ENCODE measurements at regions not wholly inside any gene's neighbourhood (a gene's known extent, or its start where the extent isn't known, plus 50 kb on each side); places are given as distances from the start of the nearest gene placed in this dataset.
A peak's percentile ranks its signal among the peaks of the same experiment; 100 is the strongest.

DNA sequence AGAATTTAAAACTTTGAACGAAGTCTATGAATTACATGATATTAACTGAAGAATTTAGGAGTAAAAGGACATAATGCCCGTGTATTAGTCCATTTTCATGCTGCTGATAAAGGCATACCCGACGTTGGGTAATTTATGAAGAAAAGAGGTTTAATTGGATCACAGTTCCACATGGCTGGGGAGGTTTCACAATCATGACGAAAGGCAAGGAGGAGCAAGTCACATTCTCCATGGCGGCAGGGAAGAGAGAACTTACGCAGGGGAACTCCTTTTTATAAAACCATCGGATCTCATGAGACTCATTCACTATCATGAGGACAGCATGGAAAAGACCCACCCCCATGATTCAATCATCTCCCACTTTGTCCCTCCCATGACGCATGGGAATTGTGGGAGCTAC lies 210.6 kb downstream of the CD83 start:
- TF ChIP-seq, protein P1, sequence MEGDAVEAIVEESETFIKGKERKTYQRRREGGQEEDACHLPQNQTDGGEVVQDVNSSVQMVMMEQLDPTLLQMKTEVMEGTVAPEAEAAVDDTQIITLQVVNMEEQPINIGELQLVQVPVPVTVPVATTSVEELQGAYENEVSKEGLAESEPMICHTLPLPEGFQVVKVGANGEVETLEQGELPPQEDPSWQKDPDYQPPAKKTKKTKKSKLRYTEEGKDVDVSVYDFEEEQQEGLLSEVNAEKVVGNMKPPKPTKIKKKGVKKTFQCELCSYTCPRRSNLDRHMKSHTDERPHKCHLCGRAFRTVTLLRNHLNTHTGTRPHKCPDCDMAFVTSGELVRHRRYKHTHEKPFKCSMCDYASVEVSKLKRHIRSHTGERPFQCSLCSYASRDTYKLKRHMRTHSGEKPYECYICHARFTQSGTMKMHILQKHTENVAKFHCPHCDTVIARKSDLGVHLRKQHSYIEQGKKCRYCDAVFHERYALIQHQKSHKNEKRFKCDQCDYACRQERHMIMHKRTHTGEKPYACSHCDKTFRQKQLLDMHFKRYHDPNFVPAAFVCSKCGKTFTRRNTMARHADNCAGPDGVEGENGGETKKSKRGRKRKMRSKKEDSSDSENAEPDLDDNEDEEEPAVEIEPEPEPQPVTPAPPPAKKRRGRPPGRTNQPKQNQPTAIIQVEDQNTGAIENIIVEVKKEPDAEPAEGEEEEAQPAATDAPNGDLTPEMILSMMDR (conservative IDR thresholded peaks at IDR 0.05; ENCODE audit: control insufficient read depth, insufficient read depth, low read depth, low read length): no peak
- no peak for DNase-seq (ENCODE audit: low read depth)
- H3K4me3 ChIP-seq (ENCODE audit: control insufficient read depth, low read depth, low read length): no peak overlapping the region

DNA sequence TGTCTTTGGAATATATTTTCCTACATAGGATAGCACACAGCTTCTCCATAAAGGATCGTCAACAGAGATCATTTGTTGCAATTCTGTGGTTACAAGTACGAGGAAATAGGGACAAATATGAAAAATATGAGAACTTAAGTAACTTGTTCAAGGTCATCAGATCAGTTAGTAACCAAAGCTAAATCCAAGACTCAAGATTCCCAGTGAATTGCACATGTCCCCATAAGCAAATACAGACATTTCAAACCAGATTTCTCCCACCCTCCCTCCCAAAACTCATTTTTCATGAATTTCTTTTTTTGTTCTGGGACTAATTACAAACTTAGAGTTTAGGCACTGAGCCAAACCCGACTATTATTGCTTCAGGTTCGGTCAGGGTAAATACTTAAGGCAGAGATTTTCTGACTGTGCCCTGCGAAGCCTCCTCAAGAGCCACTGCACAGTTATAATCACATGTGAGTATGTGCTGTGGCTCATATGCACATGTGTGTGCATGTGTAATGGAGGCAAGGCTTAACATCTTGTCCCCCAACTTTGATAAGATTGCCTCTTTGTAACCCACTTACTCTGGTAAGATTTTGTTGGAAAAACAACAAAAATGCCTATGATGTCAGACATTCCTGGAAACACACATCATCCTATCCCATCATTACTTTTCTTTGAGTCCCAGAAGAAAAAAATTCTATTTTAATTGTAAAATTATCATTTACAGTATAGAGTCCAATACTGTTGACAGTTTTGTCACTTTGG lies 216.2 kb downstream of the CD83 start:
- DNase-seq (ENCODE audit: low read depth): peak; percentile 64
- TF ChIP-seq, protein P1 (conservative IDR thresholded peaks at IDR 0.05; ENCODE audit: control insufficient read depth, insufficient read depth, low read depth, low read length): no peak

DNA sequence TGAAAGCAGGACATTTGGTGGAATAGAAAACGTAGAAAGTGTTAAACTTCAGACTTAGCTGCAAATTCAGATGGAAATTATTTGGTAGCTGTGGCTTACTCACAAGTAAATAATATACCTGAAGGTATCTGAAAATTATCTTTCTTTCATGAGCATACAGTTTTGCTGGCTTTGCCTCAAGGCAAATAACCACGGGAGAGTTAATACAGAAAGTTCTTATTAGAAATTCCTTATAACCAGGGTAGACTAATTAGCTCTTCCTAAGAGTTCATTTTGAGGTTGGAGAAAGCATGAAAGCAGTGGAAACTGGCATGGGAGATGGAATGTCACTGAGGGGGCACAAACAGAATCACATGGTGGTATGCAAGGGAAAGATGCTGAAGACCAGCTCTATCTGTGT lies 217.5 kb downstream of the CD83 start:
- H3K4me3 ChIP-seq (ENCODE audit: control insufficient read depth, low read depth, low read length): no peak overlapping the region
- DNase-seq (ENCODE audit: low read depth): no peak
- TF ChIP-seq, protein P1 (conservative IDR thresholded peaks at IDR 0.05; ENCODE audit: control insufficient read depth, insufficient read depth, low read depth, low read length): no peak

More for the DNA sequence above, 216.2 kb downstream of the CD83 start:
- H3K4me3 ChIP-seq (ENCODE audit: control insufficient read depth, low read depth, low read length): no peak overlapping the region

DNA sequence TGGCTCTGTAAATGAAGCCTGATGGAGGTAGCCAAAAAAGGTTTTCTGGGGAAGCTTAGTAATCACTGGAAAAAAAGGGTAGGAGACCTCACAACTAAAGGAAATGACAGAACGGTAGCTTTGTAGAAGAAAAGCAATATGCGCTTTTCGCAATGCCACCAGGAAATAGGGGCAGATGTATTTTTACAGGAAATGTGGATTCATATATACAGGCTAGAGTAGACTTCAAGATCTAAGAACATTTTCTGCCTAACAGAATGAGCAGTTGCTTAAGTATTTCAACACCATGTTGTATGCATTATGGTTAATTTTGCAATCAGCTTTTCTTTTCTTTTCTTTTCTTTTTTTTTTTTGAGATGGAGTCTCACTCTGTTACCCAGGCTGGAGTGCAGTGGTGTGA lies 219.6 kb downstream of the CD83 start:
- no peak overlapping the region for H3K4me3 ChIP-seq (ENCODE audit: control insufficient read depth, low read depth, low read length)
- peak; percentile 64 for DNase-seq (ENCODE audit: low read depth)
- TF ChIP-seq, protein P1 (conservative IDR thresholded peaks at IDR 0.05; ENCODE audit: control insufficient read depth, insufficient read depth, low read depth, low read length): no peak

DNA sequence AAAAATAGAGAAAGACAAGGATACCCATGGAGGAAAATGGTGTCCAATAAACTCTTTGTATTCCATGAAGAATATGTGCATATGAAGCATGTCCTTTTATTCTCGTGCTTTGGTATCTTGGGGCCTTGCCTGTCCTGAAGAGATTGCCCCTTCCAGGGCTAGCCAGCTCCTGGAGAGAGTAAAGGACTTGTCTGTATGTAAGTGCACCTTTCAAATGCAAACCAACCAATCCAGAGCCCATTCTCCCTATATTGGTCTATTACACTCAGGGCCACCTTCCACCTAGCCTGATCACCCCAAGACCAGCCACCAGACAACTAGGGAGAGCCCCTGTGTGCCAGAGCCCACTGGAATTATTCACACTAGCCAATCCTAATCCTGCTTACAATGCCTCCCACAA lies 221.6 kb downstream of the CD83 start:
- H3K4me3 ChIP-seq (ENCODE audit: control insufficient read depth, low read depth, low read length): no peak overlapping the region
- TF ChIP-seq, protein P1 (conservative IDR thresholded peaks at IDR 0.05; ENCODE audit: control insufficient read depth, insufficient read depth, low read depth, low read length): no peak

DNA sequence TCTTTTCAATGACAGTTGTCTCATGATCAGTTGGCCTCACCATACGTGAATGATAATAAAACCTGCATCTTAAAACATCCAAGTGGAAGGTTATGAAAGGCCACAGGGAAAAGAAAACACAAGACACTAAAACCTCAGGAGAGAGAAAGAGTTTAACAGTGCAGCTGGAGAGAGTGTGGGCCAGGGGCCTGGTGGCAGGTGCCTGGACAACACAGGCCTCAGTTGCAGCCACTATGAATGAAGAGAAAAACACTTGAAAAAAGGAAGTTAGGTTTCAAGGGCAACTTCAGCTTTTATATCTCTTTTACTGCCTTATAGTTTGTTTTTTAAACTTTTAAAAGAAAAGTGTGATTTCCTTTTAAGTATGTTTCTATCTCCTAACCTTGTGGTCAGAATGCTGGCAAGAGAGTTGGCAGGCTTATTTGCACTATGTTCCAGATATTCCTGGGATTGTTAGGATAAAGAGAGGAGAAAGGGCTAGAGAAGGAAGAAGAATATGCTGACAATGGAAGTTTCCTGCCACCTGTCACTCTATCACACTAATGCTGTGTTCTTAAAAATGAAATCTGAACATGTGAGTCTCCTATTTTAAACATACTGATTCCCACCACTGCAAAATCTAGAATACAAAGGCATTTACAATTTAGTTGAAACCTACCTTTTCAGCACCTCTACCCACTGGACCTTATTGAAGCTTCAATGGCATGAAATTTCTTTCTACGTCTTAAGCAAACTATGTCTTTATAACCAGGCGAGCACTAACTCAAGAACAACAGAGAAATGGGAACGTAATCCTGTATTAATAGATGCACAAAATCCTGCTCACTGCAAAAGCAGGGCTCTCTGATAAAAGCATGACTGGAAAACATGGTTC lies 222.4 kb downstream of the CD83 start:
- DNase-seq (ENCODE audit: low read depth): no peak
- TF ChIP-seq, protein P1 (conservative IDR thresholded peaks at IDR 0.05; ENCODE audit: control insufficient read depth, insufficient read depth, low read depth, low read length): no peak
- no peak overlapping the region for H3K4me3 ChIP-seq (ENCODE audit: control insufficient read depth, low read depth, low read length)

More for the DNA sequence above, 221.6 kb downstream of the CD83 start:
- no peak for DNase-seq (ENCODE audit: low read depth)

All from fibroblast of mammary gland (primary cell).